H9 (cell line): ENCODE measurements at regions not wholly inside any gene's neighbourhood (a gene's known extent, or its start where the extent isn't known, plus 50 kb on each side); places are given as distances from the start of the nearest gene placed in this dataset.

Source experiments
- DNase-seq: peaks from one replicate; pipeline ENCODE4 v3.0.0-alpha.2; 2017
- H2AFZ ChIP-seq: one replicate; pipeline ENCODE4 v1.6.1; 2013; ENCODE audit warnings: mild to moderate bottlenecking, low read length, control low read depth, moderate library complexity
- H2AK5ac ChIP-seq: 2 replicates; pipeline ENCODE4 v1.6.1; 2013; ENCODE audit warnings: low read length, control low read depth, mixed read lengths; ENCODE audit not compliant: insufficient read length
- H2BK120ac ChIP-seq: one replicate; pipeline ENCODE4 v1.6.1; 2013; ENCODE audit warnings: low read depth, mild to moderate bottlenecking, low read length, control low read depth, inconsistent platforms; ENCODE audit not compliant: poor library complexity, severe bottlenecking
- H2BK12ac ChIP-seq: 2 replicates; pipeline ENCODE4 v1.6.1; 2013; ENCODE audit warnings: low read length, control low read depth, mixed read lengths, low read depth; ENCODE audit not compliant: insufficient read length
- H2BK15ac ChIP-seq: 2 replicates; pipeline ENCODE4 v1.6.1; 2013; ENCODE audit warnings: low read depth, low read length, control low read depth
- H2BK20ac ChIP-seq: one replicate; pipeline ENCODE4 v1.6.1; 2013; ENCODE audit warnings: low read depth, mild to moderate bottlenecking, low read length, control low read depth, inconsistent platforms; ENCODE audit not compliant: poor library complexity, severe bottlenecking
- H2BK5ac ChIP-seq: 2 replicates; pipeline ENCODE4 v1.6.1; 2013; ENCODE audit warnings: low read length, control low read depth, mixed read lengths; ENCODE audit not compliant: insufficient read length
- H3K14ac ChIP-seq: 2 replicates; pipeline ENCODE4 v1.6.1; 2013; ENCODE audit warnings: low read length, control low read depth; ENCODE audit not compliant: insufficient read depth
- H3K18ac ChIP-seq: 2 replicates; pipeline ENCODE4 v1.6.1; 2013; ENCODE audit warnings: low read depth, mild to moderate bottlenecking, mixed read lengths, low read length, control low read depth; ENCODE audit not compliant: insufficient read length
- H3K23ac ChIP-seq: 2 replicates; pipeline ENCODE4 v1.6.1; 2013; ENCODE audit warnings: low read length, control low read depth, mixed read lengths, low read depth; ENCODE audit not compliant: insufficient read length
- H3K23me2 ChIP-seq: 2 replicates; pipeline ENCODE4 v1.6.1; 2013; ENCODE audit warnings: low read depth, mild to moderate bottlenecking, mixed read lengths, low read length, control low read depth; ENCODE audit not compliant: insufficient read length, poor library complexity, severe bottlenecking
- H3K27ac ChIP-seq: 2 replicates; pipeline ENCODE4 v1.5.1; 2013; ENCODE audit warnings: low read length, control low read depth, mixed read lengths, low read depth; ENCODE audit not compliant: insufficient read length
- H3K27me3 ChIP-seq: 2 replicates; pipeline ENCODE4 v1.6.1; 2013; ENCODE audit warnings: low read length, control low read depth, inconsistent platforms; ENCODE audit not compliant: insufficient read depth
- H3K4ac ChIP-seq: 2 replicates; pipeline ENCODE4 v1.6.1; 2013; ENCODE audit warnings: low read depth, mild to moderate bottlenecking, control low read depth, inconsistent platforms, low read length, moderate library complexity
- H3K4me1 ChIP-seq: 2 replicates; pipeline ENCODE4 v1.6.1; 2013; ENCODE audit warnings: low read length, control low read depth, inconsistent platforms; ENCODE audit not compliant: insufficient read depth
- H3K4me2 ChIP-seq: 2 replicates; pipeline ENCODE4 v1.6.1; 2013; ENCODE audit warnings: low read length, control low read depth, mixed read lengths; ENCODE audit not compliant: insufficient read length, insufficient read depth
- H3K56ac ChIP-seq: 2 replicates; pipeline ENCODE4 v1.6.1; 2013; ENCODE audit warnings: low read depth, mild to moderate bottlenecking, mixed read lengths, low read length, control low read depth; ENCODE audit not compliant: insufficient read length
- H3K79me1 ChIP-seq: 2 replicates; pipeline ENCODE4 v1.6.1; 2013; ENCODE audit warnings: low read depth, mild to moderate bottlenecking, moderate library complexity, low read length, control low read depth, inconsistent platforms; ENCODE audit not compliant: insufficient read depth, poor library complexity, severe bottlenecking
- H3K79me2 ChIP-seq: 2 replicates; pipeline ENCODE4 v1.6.1; 2013; ENCODE audit warnings: low read length, control low read depth, inconsistent platforms; ENCODE audit not compliant: insufficient read depth
- H3K9ac ChIP-seq: 2 replicates; pipeline ENCODE4 v1.6.1; 2013; ENCODE audit warnings: low read length, control low read depth, mixed read lengths; ENCODE audit not compliant: insufficient read length; ENCODE audit errors: extremely low read depth
- H3K9me3 ChIP-seq: one replicate; pipeline ENCODE4 v1.6.1; 2013; ENCODE audit warnings: low read depth, low read length, inconsistent platforms; ENCODE audit not compliant: control insufficient read depth
- H3T11ph ChIP-seq: one replicate; pipeline ENCODE4 v1.6.1; 2013; ENCODE audit warnings: mild to moderate bottlenecking, low read length, control low read depth, inconsistent platforms
- H4K20me1 ChIP-seq: one replicate; pipeline ENCODE4 v1.6.1; 2013; ENCODE audit not compliant: control insufficient read depth, insufficient read length, insufficient read depth
- H4K5ac ChIP-seq: 2 replicates; pipeline ENCODE4 v1.6.1; 2013; ENCODE audit warnings: low read depth, mild to moderate bottlenecking, mixed read lengths, low read length, control low read depth; ENCODE audit not compliant: insufficient read length
- H4K8ac ChIP-seq: replicated peaks from 2 replicates; pipeline ENCODE4 v1.6.1; 2013; ENCODE audit warnings: low read length, control low read depth, mixed read lengths, low read depth; ENCODE audit not compliant: insufficient read length
- H4K91ac ChIP-seq: 2 replicates; pipeline ENCODE4 v1.6.1; 2013; ENCODE audit warnings: low read depth, mild to moderate bottlenecking, moderate library complexity, mixed read lengths, low read length, control low read depth; ENCODE audit not compliant: insufficient read length
- H3K27ac Mint-ChIP-seq, 3 experiments: 2 replicates in 2 of 3; 3 replicates in 1 of 3; pipeline ENCODE4 v1.8.0; 2020 to 2021; ENCODE audit warnings: mixed read lengths in 3 of 3, mild to moderate bottlenecking in 1 of 3, moderate library complexity in 1 of 3
- H3K27me3 Mint-ChIP-seq: 2 replicates; pipeline ENCODE4 v1.8.0; 2021; ENCODE audit warnings: low read depth, mild to moderate bottlenecking, moderate library complexity, mixed read lengths
- H3K36me3 Mint-ChIP-seq, 3 experiments: 2 replicates in 2 of 3; 3 replicates in 1 of 3; pipeline ENCODE4 v1.8.0; 2020 to 2021; ENCODE audit warnings: low read depth in 3 of 3, mixed read lengths in 3 of 3; ENCODE audit not compliant: insufficient read depth in 1 of 3
- H3K4me1 Mint-ChIP-seq, 2 experiments: 2 replicates each; pipeline ENCODE4 v1.8.0; 2020; ENCODE audit warnings: mixed read lengths in 2 of 2
- H3K4me3 Mint-ChIP-seq, 2 experiments: 2 replicates in 1 of 2; 3 replicates in 1 of 2; pipeline ENCODE4 v1.8.0; 2020 to 2021; ENCODE audit warnings: mild to moderate bottlenecking in 2 of 2, mixed read lengths in 2 of 2, moderate library complexity in 1 of 2
- H3K9me3 Mint-ChIP-seq, 2 experiments: 2 replicates in 1 of 2; 3 replicates in 1 of 2; pipeline ENCODE4 v1.8.0; 2020; ENCODE audit warnings: mild to moderate bottlenecking in 2 of 2, mixed read lengths in 2 of 2, moderate library complexity in 1 of 2
- WGBS: extraction: QIAGEN DNeasy Blood & Tissue Kit; methylation state at CpG from one replicate; pipeline ENCODE4 v1.1.7; 2013; ENCODE audit warnings: missing lambda C conversion rate, low lambda C conversion rate, mixed read lengths; ENCODE audit not compliant: insufficient read length; ENCODE audit errors: extremely low coverage; 5-methylcytosine and 5-hydroxymethylcytosine counted together
- TF ChIP-seq, protein P1 (sequence below): fragments of 200-600 bp; sonication (generic); conservative IDR thresholded peaks from 3 replicates; pipeline ENCODE4 v1.8.0; 2021; ENCODE audit warnings: antibody characterized with exemption, mild to moderate bottlenecking

DNA sequence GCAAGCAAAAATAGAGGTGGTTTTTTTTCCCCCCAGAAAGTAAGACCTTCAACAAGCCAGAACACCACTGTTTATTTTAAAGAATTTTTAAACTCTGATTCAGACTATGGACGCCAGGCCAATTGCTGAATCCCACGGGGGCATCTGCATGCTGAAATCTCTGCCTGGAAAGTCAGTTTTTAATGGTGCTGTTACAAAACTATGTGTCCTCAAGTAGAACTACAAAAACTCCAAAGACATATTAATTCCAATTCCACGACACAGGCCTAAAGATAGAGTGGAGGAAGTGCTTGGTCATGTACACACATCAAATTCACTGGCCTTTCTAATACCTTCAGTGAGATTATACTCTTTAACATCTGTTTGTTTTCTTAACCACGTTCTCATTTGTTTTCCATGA, 490.5 kb upstream of the NR2F2 start:
- no peaks in the 10 kb centered on the region for H4K20me1 ChIP-seq
- no peaks in the 10 kb centered on the region for H3K36me3 Mint-ChIP-seq
- H2BK20ac ChIP-seq, result no peak overlapping the region
- no peak overlapping the region for H3K56ac ChIP-seq
- no peak overlapping the region for H2BK5ac ChIP-seq
- no peak overlapping the region for H2BK120ac ChIP-seq
- H4K8ac ChIP-seq, result no peak overlapping the region
- no peak overlapping the region for H2AFZ ChIP-seq
- H3K14ac ChIP-seq, result no peak overlapping the region
- no peaks in the 10 kb centered on the region for H3K4me1 ChIP-seq
- no peaks in the 10 kb centered on the region for H3K23me2 ChIP-seq
- H3K27ac ChIP-seq, result no peak overlapping the region
- no peak for DNase-seq
- no peak overlapping the region for H2BK15ac ChIP-seq
- H3K79me2 ChIP-seq, result no peaks in the 10 kb centered on the region
- H4K5ac ChIP-seq, result no peak overlapping the region
- no peak overlapping the region for H3K9ac ChIP-seq
- H3T11ph ChIP-seq, result no peak overlapping the region
- H3K27me3 Mint-ChIP-seq, result peaks cover 2% of the 10 kb centered on the region; the same call in 1 of the 2 replicates
- H2AK5ac ChIP-seq, result no peak overlapping the region
- H3K27me3 ChIP-seq, result no peaks in the 10 kb centered on the region
- no peak overlapping the region for H3K27ac Mint-ChIP-seq
- H3K79me1 ChIP-seq, result no peaks in the 10 kb centered on the region
- no peak overlapping the region for H4K91ac ChIP-seq
- H3K18ac ChIP-seq, result no peak overlapping the region
- H3K9me3 ChIP-seq, result no peaks in the 10 kb centered on the region
- H3K9me3 Mint-ChIP-seq, result no peaks in the 10 kb centered on the region
- H3K4ac ChIP-seq, result no peak overlapping the region
- H2BK12ac ChIP-seq, result no peak overlapping the region
- H3K23ac ChIP-seq, result no peak overlapping the region
- WGBS, result no CpG with 5 or more reads among the region's 4 CpGs
- no peak overlapping the region for H3K4me2 ChIP-seq
- H3K4me1 Mint-ChIP-seq, result peaks cover 0 to 3% of the 10 kb centered on the region in 2 experiments; a peak in 1 of 4 replicates
- TF ChIP-seq, protein P1, sequence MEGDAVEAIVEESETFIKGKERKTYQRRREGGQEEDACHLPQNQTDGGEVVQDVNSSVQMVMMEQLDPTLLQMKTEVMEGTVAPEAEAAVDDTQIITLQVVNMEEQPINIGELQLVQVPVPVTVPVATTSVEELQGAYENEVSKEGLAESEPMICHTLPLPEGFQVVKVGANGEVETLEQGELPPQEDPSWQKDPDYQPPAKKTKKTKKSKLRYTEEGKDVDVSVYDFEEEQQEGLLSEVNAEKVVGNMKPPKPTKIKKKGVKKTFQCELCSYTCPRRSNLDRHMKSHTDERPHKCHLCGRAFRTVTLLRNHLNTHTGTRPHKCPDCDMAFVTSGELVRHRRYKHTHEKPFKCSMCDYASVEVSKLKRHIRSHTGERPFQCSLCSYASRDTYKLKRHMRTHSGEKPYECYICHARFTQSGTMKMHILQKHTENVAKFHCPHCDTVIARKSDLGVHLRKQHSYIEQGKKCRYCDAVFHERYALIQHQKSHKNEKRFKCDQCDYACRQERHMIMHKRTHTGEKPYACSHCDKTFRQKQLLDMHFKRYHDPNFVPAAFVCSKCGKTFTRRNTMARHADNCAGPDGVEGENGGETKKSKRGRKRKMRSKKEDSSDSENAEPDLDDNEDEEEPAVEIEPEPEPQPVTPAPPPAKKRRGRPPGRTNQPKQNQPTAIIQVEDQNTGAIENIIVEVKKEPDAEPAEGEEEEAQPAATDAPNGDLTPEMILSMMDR, result no peak
- H3K4me3 Mint-ChIP-seq, result no peak overlapping the region
